PC-3 (cell line): ENCODE measurements at regions not wholly inside any gene's neighbourhood (a gene's known extent, or its start where the extent isn't known, plus 50 kb on each side); places are given as distances from the start of the nearest gene placed in this dataset.

Experiments
- EZH2 ChIP-seq: fragments of 300-600 bp; sonication (generic); IDR thresholded peaks from one replicate; pipeline ENCODE4 v1.6.1; 2017; ENCODE audit warnings: antibody characterized with exemption, mild to moderate bottlenecking, low read length; ENCODE audit not compliant: unreplicated experiment
- EZH2phosphoT487 ChIP-seq: fragments of 300-600 bp; sonication (generic); IDR thresholded peaks from 2 replicates; pipeline ENCODE4 v1.6.1; 2018; ENCODE audit warnings: mild to moderate bottlenecking, antibody characterized with exemption, low read length, borderline replicate concordance
- TF ChIP-seq, protein P1 (sequence below): fragments of 300-600 bp; sonication (generic); conservative IDR thresholded peaks from 2 replicates; pipeline ENCODE4 v1.5.1; 2017; ENCODE audit warnings: antibody characterized with exemption, low read depth, mild to moderate bottlenecking, low read length

- TF ChIP-seq, protein P1, sequence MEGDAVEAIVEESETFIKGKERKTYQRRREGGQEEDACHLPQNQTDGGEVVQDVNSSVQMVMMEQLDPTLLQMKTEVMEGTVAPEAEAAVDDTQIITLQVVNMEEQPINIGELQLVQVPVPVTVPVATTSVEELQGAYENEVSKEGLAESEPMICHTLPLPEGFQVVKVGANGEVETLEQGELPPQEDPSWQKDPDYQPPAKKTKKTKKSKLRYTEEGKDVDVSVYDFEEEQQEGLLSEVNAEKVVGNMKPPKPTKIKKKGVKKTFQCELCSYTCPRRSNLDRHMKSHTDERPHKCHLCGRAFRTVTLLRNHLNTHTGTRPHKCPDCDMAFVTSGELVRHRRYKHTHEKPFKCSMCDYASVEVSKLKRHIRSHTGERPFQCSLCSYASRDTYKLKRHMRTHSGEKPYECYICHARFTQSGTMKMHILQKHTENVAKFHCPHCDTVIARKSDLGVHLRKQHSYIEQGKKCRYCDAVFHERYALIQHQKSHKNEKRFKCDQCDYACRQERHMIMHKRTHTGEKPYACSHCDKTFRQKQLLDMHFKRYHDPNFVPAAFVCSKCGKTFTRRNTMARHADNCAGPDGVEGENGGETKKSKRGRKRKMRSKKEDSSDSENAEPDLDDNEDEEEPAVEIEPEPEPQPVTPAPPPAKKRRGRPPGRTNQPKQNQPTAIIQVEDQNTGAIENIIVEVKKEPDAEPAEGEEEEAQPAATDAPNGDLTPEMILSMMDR, result no peak
- TF ChIP-seq EZH2, result no peak
- TF ChIP-seq EZH2phosphoT487, result no peak
Measured at GRCh38 chr7:35522697-35523096, 172.2 kb downstream of the HERPUD2 start.
